ENCODE measurements at regions not wholly inside any gene's neighbourhood (a gene's known extent, or its start where the extent isn't known, plus 50 kb on each side); places are given as distances from the start of the nearest gene placed in this dataset.

DNA sequence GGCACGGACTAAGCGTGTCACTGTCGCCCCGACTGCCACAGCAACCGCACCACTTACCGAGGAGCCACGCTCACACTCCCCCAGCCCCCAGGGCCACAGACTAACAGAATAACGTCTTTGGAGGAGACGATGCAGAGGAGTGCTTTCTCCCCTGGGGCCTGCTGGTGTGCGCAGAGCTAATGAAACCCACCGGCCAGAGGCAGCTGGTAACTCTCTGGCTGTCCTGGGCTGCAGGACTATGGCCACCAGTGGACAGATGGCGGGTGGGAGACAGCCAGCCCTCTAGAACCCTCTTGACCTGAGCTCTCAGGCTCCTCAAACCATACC, 228.0 kb downstream of the DLL1 start:
- no peak for TF ChIP-seq POLR2A (IDR thresholded peaks at IDR 0.05; ENCODE audit: low read depth)
- no peak for TF ChIP-seq EP300 (IDR thresholded peaks at IDR 0.05)

Data from esophagus muscularis mucosa (tissue), 2 donors.